HUES64 (cell line): ENCODE measurements at regions not wholly inside any gene's neighbourhood (a gene's known extent, or its start where the extent isn't known, plus 50 kb on each side); places are given as distances from the start of the nearest gene placed in this dataset.

Source experiments
- H3K27ac ChIP-seq: 2 replicates; pipeline ENCODE4 v1.7.0; 2013; ENCODE audit warnings: low read depth, low read length, inconsistent platforms
- H3K27me3 ChIP-seq: 2 replicates; pipeline ENCODE4 v1.6.1; 2013; ENCODE audit warnings: mild to moderate bottlenecking, low read length; ENCODE audit not compliant: insufficient read depth
- H3K36me3 ChIP-seq: 2 replicates; pipeline ENCODE4 v1.6.1; 2013; ENCODE audit warnings: mild to moderate bottlenecking, low read length; ENCODE audit not compliant: insufficient read depth
- H3K4me1 ChIP-seq: 2 replicates; pipeline ENCODE4 v1.6.1; 2013; ENCODE audit warnings: mild to moderate bottlenecking, low read length, moderate library complexity; ENCODE audit not compliant: insufficient read depth
- H3K4me3 ChIP-seq: 2 replicates; pipeline ENCODE4 v1.5.1; 2013; ENCODE audit warnings: mild to moderate bottlenecking, low read length, moderate library complexity
- H3K9ac ChIP-seq: 2 replicates; pipeline ENCODE4 v1.6.1; 2013; ENCODE audit warnings: mild to moderate bottlenecking, low read depth, low read length
- H3K9me3 ChIP-seq: 2 replicates; pipeline ENCODE4 v1.6.1; 2013; ENCODE audit warnings: low read depth, low read length; ENCODE audit not compliant: insufficient read depth
- WGBS: fragments of 150-250, 120-280 bp; methylation state at CpG from one replicate; pipeline ENCODE4 v1.1.7; 2013; ENCODE audit warnings: missing lambda C conversion rate; 5-methylcytosine and 5-hydroxymethylcytosine counted together

DNA sequence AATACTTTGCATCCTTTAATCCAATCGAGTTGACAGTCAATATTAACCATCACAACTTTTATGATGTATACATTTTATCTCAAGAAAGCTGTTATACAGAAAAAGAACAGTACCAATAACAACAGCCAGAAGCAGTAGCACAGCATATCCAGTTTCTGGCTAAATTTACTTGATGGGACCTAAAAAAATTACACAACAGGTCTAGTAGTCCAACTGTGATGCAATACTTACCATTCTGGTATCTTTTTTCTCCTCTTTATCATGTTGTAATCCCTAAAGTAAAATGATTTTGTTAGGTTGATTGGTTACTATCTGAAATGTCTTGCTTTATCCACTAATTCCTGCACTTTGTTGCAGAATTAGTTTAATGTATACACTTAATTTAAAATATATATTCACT is 1150.6 kb downstream of the FAT4 start:
- Histone ChIP-seq H3K27ac (no peak overlapping the region), H3K36me3 (no peaks in the 10 kb centered on the region)
- 94% methylated on average over 1 of the region's 1 CpG for WGBS

DNA sequence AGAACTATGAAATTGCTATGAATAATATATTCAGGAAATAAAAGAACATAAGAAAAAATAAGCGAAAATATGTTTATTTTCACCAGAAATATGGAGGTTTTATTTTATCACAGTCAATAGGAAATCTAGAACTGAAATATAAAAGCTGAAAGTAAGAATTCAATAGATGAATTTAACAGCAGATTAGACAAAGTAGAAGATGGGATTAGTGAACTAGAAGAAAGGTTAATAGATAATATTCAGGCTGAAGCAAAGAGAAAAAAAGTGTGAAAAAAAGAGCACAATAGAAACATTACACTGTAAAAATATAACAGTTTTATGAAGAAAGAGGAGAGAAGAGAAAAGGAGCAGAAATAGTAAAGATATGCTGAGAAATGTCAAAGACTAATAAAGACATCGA is 1152.1 kb downstream of the FAT4 start:
- no peaks in the 10 kb centered on the region for H3K36me3 ChIP-seq
- H3K9me3 ChIP-seq: no peaks in the 10 kb centered on the region
- no peak overlapping the region for H3K27ac ChIP-seq
- H3K4me3 ChIP-seq: no peak overlapping the region
- no peaks in the 10 kb centered on the region for H3K4me1 ChIP-seq
- no peak overlapping the region for H3K9ac ChIP-seq
- WGBS: 95% methylated on average over 1 of the region's 2 CpGs
- no peaks in the 10 kb centered on the region for H3K27me3 ChIP-seq

More for the DNA sequence above, 1150.6 kb downstream of the FAT4 start:
- no peaks in the 10 kb centered on the region for H3K27me3 ChIP-seq
- H3K4me3 ChIP-seq: no peak overlapping the region
- H3K9me3 ChIP-seq: no peaks in the 10 kb centered on the region
- no peaks in the 10 kb centered on the region for H3K4me1 ChIP-seq
- H3K9ac ChIP-seq: no peak overlapping the region

DNA sequence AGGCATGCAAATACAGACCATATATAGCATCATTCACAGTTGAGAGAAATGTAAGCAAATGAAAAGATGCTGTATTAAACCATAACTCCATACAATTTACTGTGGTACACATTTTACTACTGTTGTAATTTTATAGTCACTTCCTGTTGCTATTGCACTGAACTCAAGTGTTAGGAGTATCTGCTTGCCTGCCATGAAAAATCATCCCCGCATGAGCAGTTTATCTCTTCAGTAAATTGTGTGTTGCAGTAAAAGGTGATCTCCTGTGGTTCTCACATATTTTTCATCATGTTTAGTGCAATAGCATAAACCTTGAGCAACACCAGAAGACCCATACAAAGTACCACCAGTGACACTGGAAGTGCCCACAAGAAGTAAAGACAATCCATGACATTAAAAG is 1153.4 kb downstream of the FAT4 start:
- Histone ChIP-seq H3K27ac (no peak overlapping the region), H3K9ac (no peak overlapping the region), H3K36me3 (no peaks in the 10 kb centered on the region), H3K9me3 (no peaks in the 10 kb centered on the region), H3K4me1 (no peaks in the 10 kb centered on the region), H3K27me3 (no peaks in the 10 kb centered on the region), H3K4me3 (no peak overlapping the region)
- WGBS: 100% methylated on average over 1 of the region's 1 CpG

DNA sequence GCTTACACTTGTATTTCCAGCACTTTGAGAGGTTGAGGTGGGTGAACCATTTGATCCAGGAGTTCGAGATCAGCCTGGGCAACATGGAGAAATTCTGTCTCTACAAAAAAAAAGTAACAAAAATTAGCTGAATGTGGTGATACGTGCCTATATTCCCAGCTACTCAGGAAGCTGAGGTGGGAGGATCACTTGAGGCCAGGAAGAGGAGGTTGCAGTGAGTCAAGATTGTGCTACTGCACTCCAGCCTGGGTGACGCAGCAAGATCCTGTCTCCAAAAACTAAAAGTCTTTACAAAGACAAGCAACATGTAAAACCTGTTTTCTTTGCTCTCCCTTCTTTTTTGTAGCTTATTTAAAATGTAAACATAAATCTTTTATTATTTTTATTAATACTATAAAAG is 1156.1 kb downstream of the FAT4 start:
- 93% methylated on average over 3 of the region's 3 CpGs for WGBS
- no peak overlapping the region for H3K27ac ChIP-seq
- H3K9ac ChIP-seq: no peak overlapping the region
- no peaks in the 10 kb centered on the region for H3K27me3 ChIP-seq
- H3K9me3 ChIP-seq: peaks cover 8% of the 10 kb centered on the region; the same call in 1 of the 2 replicates
- H3K4me1 ChIP-seq: no peaks in the 10 kb centered on the region
- H3K4me3 ChIP-seq: no peak overlapping the region
- H3K36me3 ChIP-seq: no peaks in the 10 kb centered on the region

DNA sequence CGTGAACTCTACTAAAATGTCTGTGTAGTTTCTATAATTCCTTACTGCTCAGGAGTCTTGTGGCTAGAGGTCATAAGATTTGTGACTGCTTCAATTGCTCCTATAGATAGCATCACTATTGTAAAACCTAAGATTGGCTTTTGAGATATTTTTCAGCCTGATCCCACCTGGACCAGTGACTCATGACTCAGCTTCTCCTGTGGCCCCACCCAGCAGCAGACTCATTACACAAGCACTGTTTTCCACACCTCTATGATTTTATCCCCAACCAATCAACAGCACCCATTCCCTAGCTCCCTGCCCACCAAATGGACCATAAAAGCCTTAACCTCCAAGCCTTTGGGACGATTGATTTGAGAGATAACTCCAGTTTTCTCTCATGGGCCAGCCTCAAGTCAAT is 1157.0 kb upstream of the INTU start:
- WGBS: 92% methylated on average over 2 of the region's 2 CpGs
- H3K36me3 ChIP-seq: no peaks in the 10 kb centered on the region
- no peak overlapping the region for H3K27ac ChIP-seq
- no peak overlapping the region for H3K9ac ChIP-seq
- peaks cover 8% of the 10 kb centered on the region; the same call in 1 of the 2 replicates for H3K9me3 ChIP-seq
- no peaks in the 10 kb centered on the region for H3K4me1 ChIP-seq
- H3K27me3 ChIP-seq: no peaks in the 10 kb centered on the region
- no peak overlapping the region for H3K4me3 ChIP-seq

DNA sequence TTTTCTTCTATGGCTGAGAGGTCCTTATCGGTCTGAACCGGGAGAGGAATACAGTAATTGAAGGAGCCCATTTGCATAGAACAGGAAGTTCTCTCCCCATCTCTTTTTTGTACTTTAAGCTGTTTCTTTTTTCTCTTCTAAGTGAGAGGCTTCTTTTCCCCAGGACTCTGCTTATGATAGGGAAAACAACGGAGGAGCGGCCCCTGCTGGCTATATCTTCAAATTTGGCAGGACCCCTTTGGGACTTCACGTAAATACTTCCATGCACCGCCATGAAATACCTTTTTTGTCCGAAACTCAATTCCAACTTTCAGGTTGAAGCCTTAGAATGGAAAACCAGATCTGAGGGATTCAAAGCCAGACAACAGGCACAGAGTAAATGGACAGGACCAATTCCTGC is 1153.0 kb upstream of the INTU start:
- H3K27ac ChIP-seq: no peak overlapping the region
- H3K4me1 ChIP-seq: no peaks in the 10 kb centered on the region
- no peak overlapping the region for H3K4me3 ChIP-seq
- no peaks in the 10 kb centered on the region for H3K36me3 ChIP-seq
- no peaks in the 10 kb centered on the region for H3K27me3 ChIP-seq
- WGBS: 89% methylated on average over 7 of the region's 7 CpGs
- no peak overlapping the region for H3K9ac ChIP-seq
- H3K9me3 ChIP-seq: peaks cover 8% of the 10 kb centered on the region; the same call in 1 of the 2 replicates

DNA sequence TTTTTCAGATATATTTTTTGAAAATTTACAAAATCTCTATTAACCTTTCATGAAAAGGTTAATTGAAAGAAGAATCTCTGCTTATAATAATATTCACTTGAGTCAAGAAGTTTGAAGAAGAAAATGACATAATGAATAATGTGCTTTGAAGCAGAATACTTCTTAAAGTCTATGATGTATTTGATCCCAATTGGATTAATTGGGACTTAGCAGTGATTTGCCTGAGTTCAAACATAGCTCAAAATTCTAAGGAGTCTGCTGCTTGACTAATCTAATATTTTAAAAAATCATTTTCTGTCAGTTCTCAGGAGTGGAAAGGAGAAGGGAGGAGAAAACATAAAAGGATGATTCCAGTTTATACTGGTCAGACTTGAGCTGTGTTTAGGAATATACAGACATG is 1150.4 kb upstream of the INTU start:
- no peaks in the 10 kb centered on the region for H3K27me3 ChIP-seq
- H3K9me3 ChIP-seq: no peaks in the 10 kb centered on the region
- no peak overlapping the region for H3K4me3 ChIP-seq
- H3K36me3 ChIP-seq: no peaks in the 10 kb centered on the region
- H3K9ac ChIP-seq: no peak overlapping the region
- H3K4me1 ChIP-seq: no peaks in the 10 kb centered on the region
- H3K27ac ChIP-seq: no peak overlapping the region

DNA sequence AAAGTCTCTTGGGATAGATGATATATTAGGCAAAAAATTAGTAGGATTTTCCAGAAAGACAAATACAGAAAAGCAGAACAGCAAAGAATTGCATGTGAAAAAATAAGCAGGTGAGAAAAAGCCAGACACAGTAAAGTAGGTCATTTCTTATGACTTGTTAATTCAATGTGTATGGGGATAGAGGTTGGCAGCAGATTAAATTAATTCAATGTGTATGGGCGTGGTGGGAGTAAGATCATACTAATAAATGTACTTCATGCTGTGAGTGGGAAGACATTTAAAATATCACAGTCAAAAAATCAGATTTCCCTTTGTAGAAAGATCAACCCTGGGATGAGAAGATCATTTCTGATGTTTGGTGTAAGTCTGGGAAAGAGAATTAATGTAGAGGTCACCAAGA is 1146.4 kb upstream of the INTU start:
- Histone ChIP-seq H3K9me3 (no peaks in the 10 kb centered on the region), H3K36me3 (no peaks in the 10 kb centered on the region), H3K4me1 (no peaks in the 10 kb centered on the region), H3K4me3 (no peak overlapping the region), H3K27ac (no peak overlapping the region), H3K27me3 (no peaks in the 10 kb centered on the region), H3K9ac (no peak overlapping the region)
- 78% methylated on average over 1 of the region's 1 CpG for WGBS

DNA sequence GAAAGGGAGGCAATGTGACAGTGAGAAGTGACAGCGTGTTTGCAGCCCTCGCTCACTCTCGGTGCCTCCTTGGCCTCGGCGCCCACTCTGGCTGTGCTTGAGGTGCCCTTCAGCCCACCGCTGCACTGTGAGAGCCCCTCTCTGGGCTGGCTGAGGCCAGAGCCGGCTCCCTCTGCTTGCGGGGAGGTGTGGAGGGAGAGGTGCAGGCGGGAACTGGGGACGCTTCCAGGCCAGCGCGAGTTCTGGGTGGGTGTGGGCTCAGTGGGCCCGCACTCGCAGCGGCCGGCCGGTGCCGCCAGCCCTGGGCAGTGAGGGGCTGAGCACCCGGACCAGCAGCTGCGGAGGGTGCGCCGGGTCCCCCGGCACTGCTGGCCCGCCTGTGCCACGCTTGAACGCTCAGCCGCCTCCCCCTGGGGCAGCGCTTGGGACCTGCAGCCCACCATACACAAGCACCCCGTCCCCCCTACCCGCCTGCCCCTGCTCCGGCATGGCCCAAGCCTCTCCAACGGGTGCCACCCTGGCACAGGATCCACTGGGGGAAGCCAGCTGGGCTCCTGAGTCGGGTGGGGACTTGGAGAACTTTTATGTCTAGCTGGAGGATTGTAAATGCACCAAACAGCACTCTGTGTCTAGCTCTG is 1142.8 kb upstream of the INTU start:
- no peaks in the 10 kb centered on the region for H3K36me3 ChIP-seq
- no peak overlapping the region for H3K4me3 ChIP-seq
- no peaks in the 10 kb centered on the region for H3K9me3 ChIP-seq
- no peak overlapping the region for H3K9ac ChIP-seq
- H3K27me3 ChIP-seq: no peaks in the 10 kb centered on the region
- WGBS: 97% methylated on average over 33 of the region's 33 CpGs
- H3K4me1 ChIP-seq: no peaks in the 10 kb centered on the region
- no peak overlapping the region for H3K27ac ChIP-seq

DNA sequence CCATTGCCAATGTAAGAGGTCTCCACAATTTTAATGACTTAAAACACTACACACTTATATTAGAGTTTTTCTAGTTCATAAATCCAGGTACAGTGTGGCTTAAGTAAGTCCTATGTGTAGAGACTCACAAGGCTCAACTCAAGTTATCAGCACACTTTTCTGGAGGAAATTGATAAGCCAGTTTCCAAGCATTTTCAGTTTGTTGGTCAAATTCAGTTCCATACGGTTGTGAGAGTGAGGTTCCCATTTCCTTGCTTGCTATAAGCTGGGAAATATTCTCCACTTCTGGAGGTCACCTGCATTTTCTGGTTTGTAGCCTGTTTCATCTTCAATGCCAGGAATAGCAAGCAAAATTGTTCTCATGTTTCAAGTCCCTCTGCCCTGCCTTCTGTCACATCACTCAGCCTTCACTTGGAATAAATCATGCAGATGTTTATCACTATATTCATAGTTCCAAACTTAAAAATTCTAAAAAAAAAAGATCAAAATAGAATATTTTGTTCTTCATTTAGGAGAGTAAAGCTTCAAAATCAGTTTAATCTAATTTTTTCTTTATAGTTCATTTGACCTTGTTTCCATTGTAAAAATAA is 1137.5 kb upstream of the INTU start:
- H3K4me1 ChIP-seq: no peaks in the 10 kb centered on the region
- 98% methylated on average over 1 of the region's 1 CpG for WGBS
- no peaks in the 10 kb centered on the region for H3K27me3 ChIP-seq
- no peak overlapping the region for H3K9ac ChIP-seq
- no peaks in the 10 kb centered on the region for H3K9me3 ChIP-seq
- no peak overlapping the region for H3K27ac ChIP-seq
- no peak overlapping the region for H3K4me3 ChIP-seq
- H3K36me3 ChIP-seq: no peaks in the 10 kb centered on the region

DNA sequence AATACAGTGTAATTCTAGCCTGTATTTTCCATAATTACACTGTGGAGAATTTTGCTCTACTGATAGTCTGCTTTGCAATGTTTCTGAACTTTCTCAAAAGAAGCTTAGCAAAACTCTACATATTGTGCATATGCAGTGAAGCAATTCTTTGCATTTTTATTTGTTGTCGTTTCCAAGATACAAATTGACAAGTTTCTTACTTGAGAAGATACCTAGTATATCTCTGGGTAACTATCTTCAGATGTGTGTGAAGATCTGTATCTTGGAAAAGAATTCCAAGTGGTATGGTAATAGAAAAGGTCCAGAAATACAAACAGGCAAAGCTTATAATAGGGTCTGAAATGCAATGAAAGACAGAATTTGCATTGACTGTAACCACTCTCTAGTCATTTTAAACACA is 1119.8 kb upstream of the INTU start:
- 82% methylated on average over 1 of the region's 1 CpG for WGBS
- no peaks in the 10 kb centered on the region for H3K36me3 ChIP-seq
- H3K9me3 ChIP-seq: no peaks in the 10 kb centered on the region
- no peaks in the 10 kb centered on the region for H3K27me3 ChIP-seq
- H3K9ac ChIP-seq: no peak overlapping the region
- H3K4me1 ChIP-seq: no peaks in the 10 kb centered on the region
- H3K27ac ChIP-seq: no peak overlapping the region
- H3K4me3 ChIP-seq: no peak overlapping the region

DNA sequence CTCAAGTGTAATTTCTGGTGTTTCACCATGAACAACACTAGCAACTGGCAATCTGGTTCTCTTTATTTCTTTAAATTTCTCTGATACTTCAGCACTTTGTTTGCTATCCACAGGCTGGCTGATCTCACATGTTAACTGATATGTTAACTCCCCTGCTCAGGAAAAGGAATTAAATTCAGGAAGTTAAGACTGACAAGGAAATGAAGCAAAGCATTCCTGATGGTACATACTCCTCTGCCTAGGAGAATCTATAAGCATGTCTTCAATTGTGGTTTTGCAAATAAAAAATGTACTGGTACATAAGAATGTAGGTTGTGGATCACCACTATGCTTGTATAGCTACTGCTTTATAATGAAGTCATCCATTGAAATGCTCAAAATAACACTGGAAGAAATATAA is 1119.2 kb upstream of the INTU start:
- no peak overlapping the region for H3K9ac ChIP-seq
- H3K9me3 ChIP-seq: no peaks in the 10 kb centered on the region
- H3K27ac ChIP-seq: no peak overlapping the region
- no peaks in the 10 kb centered on the region for H3K36me3 ChIP-seq
- H3K4me1 ChIP-seq: no peaks in the 10 kb centered on the region
- no peak overlapping the region for H3K4me3 ChIP-seq
- H3K27me3 ChIP-seq: no peaks in the 10 kb centered on the region
